AG09309 (cell line): ENCODE measurements at regions not wholly inside any gene's neighbourhood (a gene's known extent, or its start where the extent isn't known, plus 50 kb on each side); places are given as distances from the start of the nearest gene placed in this dataset.

Experiments used
- DNase-seq: peaks from one replicate; pipeline ENCODE4 v3.0.0-alpha.2; 2010; ENCODE audit warnings: low read depth
- H3K4me3 ChIP-seq: 2 replicates; pipeline ENCODE4 v1.5.1; 2011; ENCODE audit warnings: mild to moderate bottlenecking, low read depth, low read length, moderate library complexity; ENCODE audit not compliant: control insufficient read depth
- CTCF ChIP-seq: IDR thresholded peaks from 2 replicates; pipeline ENCODE4 v1.5.1; 2011; ENCODE audit warnings: mild to moderate bottlenecking, low read depth, low read length, inconsistent platforms; ENCODE audit not compliant: insufficient read depth, control insufficient read depth; ENCODE audit errors: missing control alignments

GRCh38 chr1:233485385-233485784 is 128.5 kb upstream of the KCNK1 start:
- no peak for DNase-seq
- H3K4me3 ChIP-seq: no peak overlapping the region
- TF ChIP-seq CTCF: no peak

GRCh38 chr1:233485809-233486398 is 128.0 kb upstream of the KCNK1 start:
- H3K4me3 ChIP-seq: no peak overlapping the region
- TF ChIP-seq CTCF: no peak
- no peak for DNase-seq

GRCh38 chr1:233487408-233487807 is 126.5 kb upstream of the KCNK1 start:
- no peak overlapping the region for H3K4me3 ChIP-seq
- TF ChIP-seq CTCF: no peak
- DNase-seq: no peak

- TF ChIP-seq CTCF: no peak
- DNase-seq: no peak
- no peak overlapping the region for H3K4me3 ChIP-seq
These were observed 124.5 kb upstream of the KCNK1 start for GRCh38 chr1:233489411-233489810.

GRCh38 chr1:233490488-233490887 is 123.4 kb upstream of the KCNK1 start:
- no peak for DNase-seq
- no peak for TF ChIP-seq CTCF
- no peak overlapping the region for H3K4me3 ChIP-seq

- no peak for DNase-seq
- no peak overlapping the region for H3K4me3 ChIP-seq
- TF ChIP-seq CTCF: no peak
These were observed 121.8 kb upstream of the KCNK1 start for GRCh38 chr1:233491953-233492620.
